ENCODE measurements at regions not wholly inside any gene's neighbourhood (a gene's known extent, or its start where the extent isn't known, plus 50 kb on each side); places are given as distances from the start of the nearest gene placed in this dataset.

DNA sequence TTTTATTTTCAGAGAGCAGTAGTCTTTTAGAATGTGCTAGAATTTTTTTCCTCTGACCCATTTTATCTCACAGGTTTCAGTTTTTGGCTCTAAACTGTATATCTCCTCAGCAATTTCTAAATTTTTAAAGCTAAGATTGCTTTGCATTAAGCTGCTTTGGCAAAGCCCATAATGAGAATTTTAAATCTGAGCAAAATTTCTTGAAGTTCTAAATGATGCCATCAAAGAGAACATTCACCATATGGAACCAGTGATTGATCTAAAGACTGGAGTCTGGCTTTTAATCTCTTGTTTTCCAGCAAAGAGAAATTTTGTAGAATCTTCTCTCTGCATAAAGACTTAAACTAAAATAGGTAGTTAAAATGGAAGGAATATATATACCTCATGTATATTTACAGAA lies 313.6 kb downstream of the TBC1D32 start:
- no peak overlapping the region for H3K4me3 Mint-ChIP-seq
- no peak overlapping the region for H3K27ac Mint-ChIP-seq
- peaks cover 3% of the 10 kb centered on the region for H3K36me3 Mint-ChIP-seq
- peaks cover 4% of the 10 kb centered on the region for H3K9me3 Mint-ChIP-seq (ENCODE audit: low read depth)
- peaks cover 4% of the 10 kb centered on the region for H3K27me3 Mint-ChIP-seq
- no peaks in the 10 kb centered on the region for H3K4me1 Mint-ChIP-seq (ENCODE audit: low read depth)

GRCh38 chr6:121008553-121008952 lies 325.7 kb downstream of the TBC1D32 start:
- Mint-ChIP-seq H3K4me1 (ENCODE audit: low read depth) (no peaks in the 10 kb centered on the region), H3K36me3 (no peaks in the 10 kb centered on the region), H3K27ac (no peak overlapping the region), H3K4me3 (no peak overlapping the region), H3K9me3 (ENCODE audit: low read depth) (no peaks in the 10 kb centered on the region), H3K27me3 (no peaks in the 10 kb centered on the region)

DNA sequence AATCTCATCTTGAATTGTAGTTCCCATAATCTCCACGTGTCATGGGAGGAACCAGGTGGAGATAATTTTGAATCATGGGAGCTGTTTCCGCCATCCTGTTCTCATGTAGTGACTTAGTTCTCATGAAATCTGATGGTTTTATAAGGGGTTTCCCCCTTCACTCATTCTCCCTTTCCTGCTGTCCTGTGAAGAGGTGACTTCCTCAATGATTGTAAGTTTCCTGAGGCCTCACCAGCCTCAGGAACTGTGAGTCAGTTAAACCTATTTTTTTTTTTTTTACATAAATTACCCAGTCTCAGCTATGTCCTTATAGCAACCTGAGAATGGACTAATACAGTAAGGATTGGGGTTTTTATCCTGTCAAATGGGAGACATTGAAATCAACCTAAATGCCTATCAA lies 328.3 kb downstream of the TBC1D32 start:
- H3K4me1 Mint-ChIP-seq (ENCODE audit: low read depth): no peaks in the 10 kb centered on the region

GRCh38 chr6:121000381-121000780 lies 333.9 kb downstream of the TBC1D32 start:
- Mint-ChIP-seq H3K27me3 (peaks cover 4% of the 10 kb centered on the region), H3K27ac (no peak overlapping the region), H3K4me3 (no peak overlapping the region)

More for the DNA sequence above, 328.3 kb downstream of the TBC1D32 start:
- Mint-ChIP-seq H3K27me3 (no peaks in the 10 kb centered on the region), H3K9me3 (ENCODE audit: low read depth) (peaks cover 5% of the 10 kb centered on the region), H3K4me3 (no peak overlapping the region), H3K36me3 (no peaks in the 10 kb centered on the region), H3K27ac (no peak overlapping the region)

DNA sequence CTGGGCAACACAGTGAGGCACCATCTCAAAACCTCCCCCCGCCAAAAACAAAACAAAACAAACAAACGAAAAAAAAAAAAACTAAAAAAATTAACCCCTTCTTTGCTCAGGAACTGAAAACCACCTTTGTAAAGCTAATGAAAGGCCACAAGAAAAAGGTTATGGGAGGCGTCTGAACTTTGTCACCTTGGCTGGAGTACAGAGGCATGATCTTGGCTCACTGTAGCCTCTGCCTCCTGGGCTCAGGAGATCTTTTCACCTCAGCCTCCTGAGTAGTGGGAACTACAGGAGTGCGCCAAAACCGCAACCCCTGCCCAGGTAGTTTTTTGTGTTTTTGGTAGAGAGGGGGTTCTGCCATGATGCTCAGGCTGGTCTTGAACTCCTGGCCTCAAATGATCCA lies 337.9 kb downstream of the TBC1D32 start:
- Mint-ChIP-seq H3K36me3 (no peaks in the 10 kb centered on the region), H3K27ac (no peak overlapping the region), H3K27me3 (peaks cover 4% of the 10 kb centered on the region), H3K9me3 (ENCODE audit: low read depth) (no peaks in the 10 kb centered on the region), H3K4me1 (ENCODE audit: low read depth) (no peaks in the 10 kb centered on the region), H3K4me3 (no peak overlapping the region)

More at GRCh38 chr6:121000381-121000780, 333.9 kb downstream of the TBC1D32 start:
- H3K4me1 Mint-ChIP-seq (ENCODE audit: low read depth): no peaks in the 10 kb centered on the region
- peaks cover 5% of the 10 kb centered on the region for H3K9me3 Mint-ChIP-seq (ENCODE audit: low read depth)
- H3K36me3 Mint-ChIP-seq: no peaks in the 10 kb centered on the region

DNA sequence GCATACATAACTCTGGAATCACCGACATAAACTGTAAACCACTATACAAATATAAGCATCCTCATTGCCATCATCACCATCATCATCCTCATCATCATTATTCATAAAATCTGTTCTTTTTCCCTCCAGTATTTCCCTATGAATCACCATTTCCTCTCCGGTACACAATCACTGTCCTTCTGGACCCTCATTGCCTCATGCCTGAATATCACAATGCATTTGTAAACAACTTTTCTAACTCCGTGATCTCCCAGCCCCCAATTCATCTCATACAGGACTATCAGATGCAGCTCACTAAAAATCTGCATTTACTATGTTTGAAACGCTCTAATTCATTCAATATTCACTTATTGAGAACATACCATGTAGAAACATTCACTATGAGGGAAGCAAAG lies 339.7 kb downstream of the TBC1D32 start:
- no peaks in the 10 kb centered on the region for H3K9me3 Mint-ChIP-seq (ENCODE audit: low read depth)
- no peak overlapping the region for H3K4me3 Mint-ChIP-seq
- H3K36me3 Mint-ChIP-seq: no peaks in the 10 kb centered on the region
- no peaks in the 10 kb centered on the region for H3K4me1 Mint-ChIP-seq (ENCODE audit: low read depth)
- no peak overlapping the region for H3K27ac Mint-ChIP-seq
- peaks cover 3% of the 10 kb centered on the region for H3K27me3 Mint-ChIP-seq

DNA sequence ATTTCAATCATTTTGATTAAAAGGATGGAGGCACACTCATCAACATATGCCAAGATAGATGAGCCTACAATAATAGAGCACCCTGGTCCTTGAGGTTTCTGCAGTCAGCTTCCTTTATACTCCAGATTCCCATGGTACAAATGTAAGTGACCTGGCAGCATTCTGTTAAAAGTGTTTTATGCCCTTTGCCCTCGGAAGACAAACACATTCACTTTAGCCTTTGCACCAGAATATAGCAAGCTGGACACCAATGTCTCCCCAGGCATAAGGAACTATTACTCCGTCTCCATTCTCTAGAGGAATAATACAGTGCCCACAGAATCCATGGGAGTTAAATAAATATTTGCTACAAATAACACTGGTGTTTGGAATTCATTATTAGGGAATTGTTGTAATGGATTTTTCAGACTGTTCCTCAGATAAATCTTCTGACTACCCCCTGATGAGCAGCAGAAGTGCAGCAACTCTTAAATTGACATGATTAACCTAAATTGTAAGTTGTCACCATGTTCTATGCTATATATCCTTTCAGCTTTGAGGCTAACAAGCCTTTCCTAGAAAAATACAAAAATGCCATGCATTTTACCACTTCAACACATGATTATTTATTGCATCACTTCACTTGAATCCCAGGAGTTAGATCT lies 340.2 kb downstream of the TBC1D32 start:
- Mint-ChIP-seq H3K4me3 (no peak overlapping the region), H3K36me3 (no peaks in the 10 kb centered on the region), H3K27me3 (peaks cover 2% of the 10 kb centered on the region), H3K27ac (no peak overlapping the region), H3K4me1 (ENCODE audit: low read depth) (no peaks in the 10 kb centered on the region), H3K9me3 (ENCODE audit: low read depth) (no peaks in the 10 kb centered on the region)

DNA sequence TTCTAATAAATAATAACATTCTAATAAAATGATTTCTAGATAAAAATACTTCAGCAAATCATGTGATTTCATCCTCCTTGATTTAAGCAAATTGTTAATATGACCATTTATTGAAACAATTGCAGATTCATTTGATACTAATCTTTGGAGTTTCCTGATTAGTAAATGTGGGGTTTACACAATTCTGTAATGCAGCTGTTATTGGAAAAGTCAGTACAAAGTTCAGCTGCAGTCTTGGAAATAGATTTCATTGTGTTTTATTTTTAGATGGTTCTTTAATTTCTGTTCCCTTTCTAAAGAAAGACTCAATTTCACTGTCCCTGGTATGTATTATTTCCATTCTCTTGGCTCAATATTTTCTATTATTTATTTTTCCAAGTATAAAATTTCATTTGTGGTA lies 342.0 kb downstream of the TBC1D32 start:
- H3K27ac Mint-ChIP-seq: no peak overlapping the region

GRCh38 chr6:120990866-120991265 lies 343.4 kb downstream of the TBC1D32 start:
- no peaks in the 10 kb centered on the region for H3K36me3 Mint-ChIP-seq
- no peaks in the 10 kb centered on the region for H3K27me3 Mint-ChIP-seq
- H3K4me3 Mint-ChIP-seq: no peak overlapping the region
- no peaks in the 10 kb centered on the region for H3K9me3 Mint-ChIP-seq (ENCODE audit: low read depth)
- H3K27ac Mint-ChIP-seq: no peak overlapping the region
- H3K4me1 Mint-ChIP-seq (ENCODE audit: low read depth): no peaks in the 10 kb centered on the region

More for the DNA sequence above, 342.0 kb downstream of the TBC1D32 start:
- H3K4me3 Mint-ChIP-seq: no peak overlapping the region
- H3K36me3 Mint-ChIP-seq: no peaks in the 10 kb centered on the region
- no peaks in the 10 kb centered on the region for H3K9me3 Mint-ChIP-seq (ENCODE audit: low read depth)
- no peaks in the 10 kb centered on the region for H3K27me3 Mint-ChIP-seq
- H3K4me1 Mint-ChIP-seq (ENCODE audit: low read depth): no peaks in the 10 kb centered on the region

DNA sequence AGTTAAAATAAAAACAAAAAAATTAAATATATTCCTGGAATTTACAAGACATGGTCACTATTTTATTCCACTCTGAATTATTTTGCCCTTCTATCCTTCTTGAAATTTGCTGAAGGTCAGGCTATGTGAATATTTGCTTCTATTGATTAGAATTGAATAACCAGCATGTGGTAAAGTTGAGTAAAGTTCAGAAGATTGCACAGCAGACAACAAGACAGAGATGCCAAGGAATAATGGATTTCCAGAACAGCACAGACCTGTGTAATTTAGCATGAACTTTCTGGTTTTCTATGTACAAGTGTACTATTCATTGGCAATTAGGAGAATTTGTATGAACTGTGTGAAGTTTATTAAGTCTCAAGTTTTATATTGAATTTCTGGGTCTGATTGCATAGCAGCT lies 352.4 kb downstream of the TBC1D32 start:
- H3K36me3 Mint-ChIP-seq: no peaks in the 10 kb centered on the region
- H3K4me3 Mint-ChIP-seq: no peak overlapping the region
- H3K27ac Mint-ChIP-seq: no peak overlapping the region
- H3K4me1 Mint-ChIP-seq (ENCODE audit: low read depth): no peaks in the 10 kb centered on the region
- no peaks in the 10 kb centered on the region for H3K9me3 Mint-ChIP-seq (ENCODE audit: low read depth)
- H3K27me3 Mint-ChIP-seq: no peaks in the 10 kb centered on the region

- Mint-ChIP-seq H3K4me1 (ENCODE audit: low read depth) (no peaks in the 10 kb centered on the region), H3K27me3 (no peaks in the 10 kb centered on the region), H3K9me3 (ENCODE audit: low read depth) (peaks cover 12% of the 10 kb centered on the region), H3K4me3 (no peak overlapping the region), H3K27ac (no peak overlapping the region), H3K36me3 (no peaks in the 10 kb centered on the region)
Observed at GRCh38 chr6:120966321-120966720, 368.0 kb downstream of the TBC1D32 start.

- H3K4me1 Mint-ChIP-seq (ENCODE audit: low read depth): no peaks in the 10 kb centered on the region
- H3K36me3 Mint-ChIP-seq: no peaks in the 10 kb centered on the region
- no peak overlapping the region for H3K4me3 Mint-ChIP-seq
Observed at GRCh38 chr6:120965814-120966213, 368.5 kb downstream of the TBC1D32 start.

GRCh38 chr6:120960761-120961160 lies 373.5 kb downstream of the TBC1D32 start:
- no peak overlapping the region for H3K27ac Mint-ChIP-seq
- H3K4me3 Mint-ChIP-seq: no peak overlapping the region
- H3K4me1 Mint-ChIP-seq (ENCODE audit: low read depth): no peaks in the 10 kb centered on the region
- H3K9me3 Mint-ChIP-seq (ENCODE audit: low read depth): no peaks in the 10 kb centered on the region
- H3K36me3 Mint-ChIP-seq: no peaks in the 10 kb centered on the region
- no peaks in the 10 kb centered on the region for H3K27me3 Mint-ChIP-seq

More at GRCh38 chr6:120965814-120966213, 368.5 kb downstream of the TBC1D32 start:
- Mint-ChIP-seq H3K27ac (no peak overlapping the region), H3K9me3 (ENCODE audit: low read depth) (peaks cover 12% of the 10 kb centered on the region), H3K27me3 (no peaks in the 10 kb centered on the region)

GRCh38 chr6:120954111-120954510 lies 380.2 kb downstream of the TBC1D32 start:
- no peaks in the 10 kb centered on the region for H3K4me1 Mint-ChIP-seq (ENCODE audit: low read depth)

GRCh38 chr6:120951258-120951657 lies 383.0 kb downstream of the TBC1D32 start:
- Mint-ChIP-seq H3K4me1 (ENCODE audit: low read depth) (no peaks in the 10 kb centered on the region), H3K27me3 (no peaks in the 10 kb centered on the region), H3K9me3 (ENCODE audit: low read depth) (no peaks in the 10 kb centered on the region), H3K27ac (no peak overlapping the region), H3K36me3 (no peaks in the 10 kb centered on the region), H3K4me3 (no peak overlapping the region)

More at GRCh38 chr6:120954111-120954510, 380.2 kb downstream of the TBC1D32 start:
- H3K4me3 Mint-ChIP-seq: no peak overlapping the region
- no peak overlapping the region for H3K27ac Mint-ChIP-seq
- no peaks in the 10 kb centered on the region for H3K9me3 Mint-ChIP-seq (ENCODE audit: low read depth)
- H3K36me3 Mint-ChIP-seq: no peaks in the 10 kb centered on the region
- no peaks in the 10 kb centered on the region for H3K27me3 Mint-ChIP-seq

DNA sequence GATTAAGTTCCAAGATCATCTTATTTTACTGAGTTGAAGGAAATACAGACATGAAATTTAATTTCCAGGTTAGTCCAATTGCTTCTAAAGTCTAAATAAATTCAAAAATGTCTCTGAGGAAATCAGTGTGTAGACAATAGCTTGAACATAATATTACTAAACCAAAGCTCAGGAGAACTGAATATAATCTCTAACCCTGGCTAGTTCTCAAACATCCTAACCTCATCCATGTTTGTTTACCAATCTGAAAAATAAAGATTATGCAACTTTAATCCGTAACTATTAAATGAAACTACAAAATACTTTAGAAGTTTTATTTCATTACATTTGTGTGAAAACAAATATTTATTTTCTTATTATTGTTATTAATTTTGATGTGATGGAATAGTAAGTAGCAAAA lies 387.2 kb downstream of the TBC1D32 start:
- Mint-ChIP-seq H3K4me3 (no peak overlapping the region), H3K27me3 (no peaks in the 10 kb centered on the region), H3K9me3 (ENCODE audit: low read depth) (no peaks in the 10 kb centered on the region), H3K27ac (no peak overlapping the region), H3K36me3 (no peaks in the 10 kb centered on the region), H3K4me1 (ENCODE audit: low read depth) (no peaks in the 10 kb centered on the region)
